ENCODE measurements at regions not wholly inside any gene's neighbourhood (a gene's known extent, or its start where the extent isn't known, plus 50 kb on each side); places are given as distances from the start of the nearest gene placed in this dataset.

GRCh38 chr3:72601983-72602750 is 246.1 kb downstream of the SHQ1 start:
- CTCF ChIA-PET, result no interaction called here
- no peak overlapping the region for H3K27ac ChIP-seq
- TF ChIP-seq CTCF (conservative IDR thresholded peaks at IDR 0.05; ENCODE audit: low read depth), result no peak
- POLR2A ChIA-PET (ENCODE audit: low non-redundant PET), result no interaction called here
- no peak for DNase-seq (ENCODE audit: low spot score)

GRCh38 chr3:72601060-72601459 is 247.2 kb downstream of the SHQ1 start:
- ChIA-PET CTCF (no interaction called here), POLR2A (ENCODE audit: low non-redundant PET) (no interaction called here)
- no peak for TF ChIP-seq CTCF (conservative IDR thresholded peaks at IDR 0.05; ENCODE audit: low read depth)
- no peak for DNase-seq (ENCODE audit: low spot score)
- H3K27ac ChIP-seq, result no peak overlapping the region

GRCh38 chr3:72597756-72598195 is 250.5 kb downstream of the SHQ1 start:
- H3K27ac ChIP-seq, result no peak overlapping the region
- POLR2A ChIA-PET (ENCODE audit: low non-redundant PET), result no interaction called here
- DNase-seq (ENCODE audit: low spot score), result no peak
- CTCF ChIA-PET, result no interaction called here
- TF ChIP-seq CTCF (conservative IDR thresholded peaks at IDR 0.05; ENCODE audit: low read depth), result no peak

DNA sequence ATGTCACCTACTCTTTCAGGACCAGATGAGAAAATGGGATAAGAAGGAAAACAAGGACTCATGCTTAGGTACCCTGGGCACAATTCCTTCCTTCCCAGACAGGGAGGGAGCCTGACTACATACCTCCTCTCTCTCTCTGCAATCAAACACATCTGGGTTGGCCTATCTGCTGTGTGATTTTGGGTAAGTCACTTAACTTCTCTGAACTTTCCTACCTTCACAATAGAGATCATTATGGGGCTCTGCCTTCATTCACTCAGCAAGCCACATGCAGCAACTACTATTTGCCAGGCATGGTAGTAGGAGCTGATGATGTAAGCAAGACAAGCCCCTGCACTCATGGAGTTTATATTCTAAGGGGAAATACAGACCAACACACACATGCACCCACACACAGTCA is 251.2 kb downstream of the SHQ1 start:
- DNase-seq (ENCODE audit: low spot score), result no peak
- no peak for TF ChIP-seq CTCF (conservative IDR thresholded peaks at IDR 0.05; ENCODE audit: low read depth)

GRCh38 chr3:72595927-72596610 is 252.2 kb downstream of the SHQ1 start:
- no peak for TF ChIP-seq CTCF (conservative IDR thresholded peaks at IDR 0.05; ENCODE audit: low read depth)
- no peak for DNase-seq (ENCODE audit: low spot score)
- POLR2A ChIA-PET (ENCODE audit: low non-redundant PET), result no interaction called here
- no peak overlapping the region for H3K27ac ChIP-seq
- CTCF ChIA-PET, result no interaction called here

More for the DNA sequence above, 251.2 kb downstream of the SHQ1 start:
- no peak overlapping the region for H3K27ac ChIP-seq
- ChIA-PET CTCF (no interaction called here), POLR2A (ENCODE audit: low non-redundant PET) (no interaction called here)

DNA sequence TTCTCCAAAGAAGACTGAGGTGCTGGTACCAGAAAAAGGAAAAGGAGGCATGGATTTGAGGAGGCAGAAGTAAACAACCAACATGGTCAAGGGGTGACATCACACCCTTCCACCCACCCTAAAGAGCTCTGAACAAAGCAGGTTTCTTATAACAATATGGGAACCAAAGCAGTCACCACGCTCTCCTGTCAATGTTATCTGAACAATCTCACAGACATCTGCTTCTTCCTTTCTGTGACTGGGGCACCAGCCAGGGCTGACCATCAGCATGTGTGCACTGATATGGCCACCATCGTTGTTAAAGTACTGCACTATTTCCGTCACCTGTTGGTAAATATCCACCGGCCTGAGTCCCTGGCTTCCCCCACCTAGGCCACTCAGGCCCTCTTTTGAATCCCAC is 252.9 kb downstream of the SHQ1 start:
- TF ChIP-seq CTCF (conservative IDR thresholded peaks at IDR 0.05; ENCODE audit: low read depth), result no peak
- no peak overlapping the region for H3K27ac ChIP-seq
- no peak for DNase-seq (ENCODE audit: low spot score)
- ChIA-PET POLR2A (ENCODE audit: low non-redundant PET) (no interaction called here), CTCF (interaction anchor here (0.6 kb wide), 1 partner anchor 11 kb away, joined by 3 read pairs; no protein-coding TSS in a partner anchor)
